Sigmoid colon (tissue), 3 donors: ENCODE measurements at regions not wholly inside any gene's neighbourhood (a gene's known extent, or its start where the extent isn't known, plus 50 kb on each side); places are given as distances from the start of the nearest gene placed in this dataset.

Experiments used
- POLR2A ChIP-seq, 2 donors: fragments of 450-650 bp; IDR thresholded peaks; one replicate each; pipeline ENCODE4 v1.6.1; 2016; ENCODE audit warnings: antibody characterized with exemption in 2 of 2, mild to moderate bottlenecking in 2 of 2, moderate library complexity in 2 of 2
- TF ChIP-seq, protein P1 (sequence below), 4 experiments: fragments of 450-650 bp in 3 of 4; fragments of 200-600 bp in 1 of 4; IDR thresholded peaks; one replicate each; pipeline ENCODE4 v1.5.1; 2016 to 2019; ENCODE audit warnings: antibody characterized with exemption in 4 of 4, mild to moderate bottlenecking in 3 of 4, moderate library complexity in 2 of 4

- no peak for TF ChIP-seq POLR2A (IDR thresholded peaks at IDR 0.05)
- TF ChIP-seq, protein P1, sequence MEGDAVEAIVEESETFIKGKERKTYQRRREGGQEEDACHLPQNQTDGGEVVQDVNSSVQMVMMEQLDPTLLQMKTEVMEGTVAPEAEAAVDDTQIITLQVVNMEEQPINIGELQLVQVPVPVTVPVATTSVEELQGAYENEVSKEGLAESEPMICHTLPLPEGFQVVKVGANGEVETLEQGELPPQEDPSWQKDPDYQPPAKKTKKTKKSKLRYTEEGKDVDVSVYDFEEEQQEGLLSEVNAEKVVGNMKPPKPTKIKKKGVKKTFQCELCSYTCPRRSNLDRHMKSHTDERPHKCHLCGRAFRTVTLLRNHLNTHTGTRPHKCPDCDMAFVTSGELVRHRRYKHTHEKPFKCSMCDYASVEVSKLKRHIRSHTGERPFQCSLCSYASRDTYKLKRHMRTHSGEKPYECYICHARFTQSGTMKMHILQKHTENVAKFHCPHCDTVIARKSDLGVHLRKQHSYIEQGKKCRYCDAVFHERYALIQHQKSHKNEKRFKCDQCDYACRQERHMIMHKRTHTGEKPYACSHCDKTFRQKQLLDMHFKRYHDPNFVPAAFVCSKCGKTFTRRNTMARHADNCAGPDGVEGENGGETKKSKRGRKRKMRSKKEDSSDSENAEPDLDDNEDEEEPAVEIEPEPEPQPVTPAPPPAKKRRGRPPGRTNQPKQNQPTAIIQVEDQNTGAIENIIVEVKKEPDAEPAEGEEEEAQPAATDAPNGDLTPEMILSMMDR (IDR thresholded peaks at IDR 0.05) = no peak
Measured at GRCh38 chr20:4453359-4453758, 204.3 kb upstream of the ADRA1D start.
